Activated CD8-positive, alpha-beta memory T cell treated with anti-CD3 and anti-CD28 coated beads for 24 hours (primary cell): ENCODE measurements at regions not wholly inside any gene's neighbourhood (a gene's known extent, or its start where the extent isn't known, plus 50 kb on each side); places are given as distances from the start of the nearest gene placed in this dataset.
"Not testable (repeated sequence)": the region's sequence is repeated elsewhere in the genome, so short reads cannot be mapped to it uniquely, and the experiment has no call there.

ENCODE experiments used
- DNase-seq: peaks from one replicate; pipeline ENCODE4 v3.0.0-alpha.2; 2020

- DNase-seq = no peak
Measured at GRCh38 chr4:81375745-81376144, 96.0 kb downstream of the RASGEF1B start.

GRCh38 chr4:81369886-81370285 lies 101.8 kb downstream of the RASGEF1B start:
- DNase-seq = no peak

GRCh38 chr4:81366779-81367178 lies 104.9 kb downstream of the RASGEF1B start:
- DNase-seq = no peak

- no peak for DNase-seq
Measured at GRCh38 chr4:81360737-81361136, 111.0 kb downstream of the RASGEF1B start.

- DNase-seq = no peak
Measured at GRCh38 chr4:81359207-81359606, 112.5 kb downstream of the RASGEF1B start.

- no peak for DNase-seq
Measured at GRCh38 chr4:81358154-81358553, 113.6 kb downstream of the RASGEF1B start.

DNA sequence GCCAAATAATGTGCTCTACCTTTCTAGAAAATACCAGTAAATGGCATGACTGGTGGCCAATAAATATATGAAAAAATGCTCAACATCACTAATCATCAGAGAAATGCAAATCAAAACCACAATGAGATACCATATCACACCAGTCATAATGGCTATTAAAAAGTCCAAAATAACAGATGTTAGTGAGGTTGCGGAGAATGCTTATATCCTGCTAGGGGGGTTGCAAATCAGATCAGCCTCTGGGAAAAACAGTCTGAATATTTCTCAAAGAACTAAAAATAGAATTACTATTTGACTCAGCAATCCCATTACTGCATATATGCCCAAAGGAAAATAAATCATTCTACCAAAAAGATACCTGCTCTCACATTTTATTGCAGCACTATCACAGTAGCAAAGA lies 115.1 kb downstream of the RASGEF1B start:
- DNase-seq = no peak

GRCh38 chr4:81355136-81355535 lies 116.6 kb downstream of the RASGEF1B start:
- DNase-seq = no peak

DNA sequence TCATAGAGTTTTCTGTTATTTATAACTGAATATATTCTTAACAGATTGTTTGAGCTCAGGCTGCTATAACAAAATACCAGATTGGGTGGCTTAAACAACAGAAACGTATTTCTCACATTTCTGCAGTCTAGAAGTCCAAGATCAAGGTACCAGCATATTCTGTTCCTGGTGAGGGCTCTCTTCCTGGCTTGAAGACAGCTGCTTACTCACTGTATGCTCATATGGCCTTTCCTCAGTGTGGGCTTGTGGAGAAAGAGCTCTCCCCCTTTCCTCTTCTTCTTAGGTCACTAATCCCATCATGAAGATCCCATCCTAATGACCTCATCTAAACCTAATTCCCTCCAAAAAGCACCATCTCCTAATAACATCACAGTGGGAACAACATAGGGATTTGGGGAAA lies 117.8 kb downstream of the RASGEF1B start:
- DNase-seq = no peak

DNA sequence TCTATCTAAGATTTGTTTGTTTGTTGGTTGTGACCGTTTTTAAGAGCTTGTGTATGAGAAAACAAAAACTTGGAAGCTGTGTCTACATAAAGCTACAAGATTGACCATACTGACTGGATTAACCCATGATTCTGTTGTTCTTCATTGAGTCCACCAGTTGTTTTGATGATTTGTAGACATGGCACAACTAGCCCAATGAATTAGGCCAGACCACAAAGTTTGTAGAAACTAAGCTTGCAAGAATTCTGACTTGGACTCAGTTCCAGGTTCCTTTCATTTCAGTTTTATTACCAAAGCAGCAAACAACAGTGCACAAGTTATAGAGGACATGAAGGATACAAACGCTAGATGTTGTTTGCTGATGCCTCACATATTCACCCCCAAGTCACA lies 119.3 kb downstream of the RASGEF1B start:
- DNase-seq = no peak

DNA sequence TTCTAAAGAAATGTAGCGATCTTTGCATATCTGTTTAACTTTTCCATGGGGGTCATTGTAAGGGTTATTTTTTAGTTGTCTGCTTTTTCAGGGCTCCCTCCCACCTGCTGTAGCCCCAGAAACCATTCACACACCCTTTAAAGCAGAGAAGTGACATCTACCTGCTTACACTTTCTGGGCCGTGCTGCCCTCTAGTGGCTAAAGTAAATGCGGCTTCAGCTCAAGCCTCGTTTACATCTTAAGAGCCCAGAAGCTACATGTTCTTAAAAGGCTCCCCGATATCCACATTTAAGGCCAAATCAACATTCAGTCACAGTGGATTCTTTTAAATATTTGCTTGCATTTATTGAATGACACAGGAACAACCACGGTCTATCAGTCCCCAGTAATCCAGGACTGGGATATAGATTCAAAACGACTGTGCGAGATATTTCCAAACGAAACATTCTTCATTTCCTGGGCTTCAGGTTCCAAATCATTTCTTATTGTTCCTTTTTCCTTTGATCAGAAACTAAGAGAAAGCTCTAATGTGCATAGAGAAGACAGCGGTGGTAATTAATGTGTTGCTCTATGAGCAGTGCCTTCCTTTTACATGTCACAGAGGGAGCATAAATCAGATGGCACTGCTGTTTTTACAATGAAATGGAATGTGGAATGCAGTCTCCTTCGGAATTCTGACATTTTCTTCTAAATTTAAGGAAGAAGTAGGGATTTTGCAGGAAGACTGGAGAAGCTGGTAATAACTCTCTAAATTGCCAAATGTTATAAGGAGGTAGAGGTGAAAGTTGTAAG lies 119.9 kb downstream of the RASGEF1B start:
- DNase-seq = peak; percentile 82

- no peak for DNase-seq
Measured at GRCh38 chr4:81350040-81350439, 121.7 kb downstream of the RASGEF1B start.

DNA sequence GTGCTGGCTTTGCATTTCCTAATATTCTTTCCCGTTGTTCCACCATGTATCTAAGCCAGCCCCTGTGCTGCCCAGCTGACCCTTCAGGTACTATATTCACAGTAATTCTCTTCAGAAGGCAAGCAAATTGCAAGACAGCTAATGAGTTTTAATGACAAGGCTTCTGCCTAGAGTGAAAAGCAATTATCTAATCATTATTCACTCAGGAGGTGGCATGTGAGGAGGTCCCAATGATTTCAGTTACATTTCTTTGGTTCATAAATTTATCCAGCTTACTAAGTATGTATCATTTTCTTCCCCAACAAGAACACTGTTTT lies 123.0 kb downstream of the RASGEF1B start:
- DNase-seq = no peak

DNA sequence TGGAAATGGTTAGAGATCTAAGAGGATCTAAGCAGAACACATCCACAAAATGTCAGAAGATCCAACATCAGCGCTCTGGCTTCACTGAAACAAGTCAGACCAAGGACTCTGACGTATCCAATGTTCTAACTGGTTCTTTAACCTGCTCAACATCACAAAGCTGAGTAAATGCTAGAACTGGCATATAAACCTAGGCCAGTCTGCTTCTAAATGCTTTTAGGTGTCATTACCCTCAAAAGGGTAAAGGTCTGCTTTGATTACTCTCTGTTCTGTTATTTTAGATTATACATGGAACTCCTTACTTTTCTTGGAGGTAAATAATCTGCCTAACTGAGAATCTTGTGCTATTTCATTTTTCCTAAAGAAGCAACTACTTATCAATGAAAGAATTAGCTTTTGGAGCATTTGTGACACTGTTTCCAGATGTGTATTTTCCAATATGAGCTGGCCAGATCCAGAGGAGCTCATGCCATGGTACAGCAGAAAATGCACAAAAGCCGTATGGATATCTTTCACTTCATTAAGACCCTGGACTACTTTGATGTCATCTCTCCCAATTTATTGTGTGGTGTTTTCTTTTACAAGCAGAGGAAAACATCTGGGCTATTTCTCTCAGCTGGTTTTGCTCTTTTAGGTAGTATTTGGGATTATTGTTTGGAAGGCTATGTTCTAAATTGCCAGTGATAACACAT lies 123.5 kb downstream of the RASGEF1B start:
- DNase-seq = no peak

DNA sequence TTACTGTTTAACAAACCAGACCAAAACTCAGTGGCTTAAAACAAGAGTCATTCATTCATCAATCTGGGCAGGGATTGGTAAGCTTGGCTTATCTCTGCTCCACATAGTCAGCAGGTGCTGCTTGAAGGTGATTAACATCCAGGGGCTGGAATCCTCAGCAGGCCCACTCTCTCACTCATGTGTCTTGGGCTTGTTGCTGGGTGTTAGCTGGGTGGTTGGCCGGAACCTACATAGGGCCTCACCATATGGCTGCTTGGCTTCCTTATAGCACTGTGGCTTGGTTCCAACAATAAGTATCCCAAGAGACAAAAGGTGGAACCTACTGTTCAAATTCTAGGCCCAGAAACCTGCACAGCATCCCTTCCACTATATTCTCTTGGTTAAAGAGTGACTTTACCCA lies 125.0 kb downstream of the RASGEF1B start:
- DNase-seq = no peak

- no peak for DNase-seq
Measured at GRCh38 chr4:81343536-81343935, 128.2 kb downstream of the RASGEF1B start.

GRCh38 chr4:81343046-81343445 lies 128.0 kb upstream of the PRKG2 start:
- no peak for DNase-seq

- DNase-seq = no peak
Measured at GRCh38 chr4:81337211-81337610, 122.2 kb upstream of the PRKG2 start.

- DNase-seq = no peak
Measured at GRCh38 chr4:81335122-81335912, 120.3 kb upstream of the PRKG2 start.

DNA sequence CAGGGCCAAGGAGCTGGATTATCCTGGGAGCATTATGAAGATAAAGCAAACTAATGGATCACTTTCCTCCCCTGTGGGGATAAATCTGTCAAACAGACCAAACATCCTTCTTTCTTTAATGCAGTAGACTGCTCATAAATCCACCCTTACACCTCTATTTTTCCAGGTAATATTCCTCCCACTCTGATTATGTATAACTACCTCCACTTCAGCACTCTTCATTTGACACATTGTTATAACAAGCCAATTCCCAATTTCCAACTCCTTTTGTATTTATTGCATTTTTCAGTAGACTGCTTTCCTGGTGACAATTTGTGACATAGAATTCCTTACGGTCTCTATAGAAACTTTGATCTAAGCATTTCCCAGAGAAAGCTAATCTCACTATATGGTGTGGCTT lies 115.0 kb upstream of the PRKG2 start:
- DNase-seq = no peak

- no peak for DNase-seq
Measured at GRCh38 chr4:81326581-81326980, 111.6 kb upstream of the PRKG2 start.

DNA sequence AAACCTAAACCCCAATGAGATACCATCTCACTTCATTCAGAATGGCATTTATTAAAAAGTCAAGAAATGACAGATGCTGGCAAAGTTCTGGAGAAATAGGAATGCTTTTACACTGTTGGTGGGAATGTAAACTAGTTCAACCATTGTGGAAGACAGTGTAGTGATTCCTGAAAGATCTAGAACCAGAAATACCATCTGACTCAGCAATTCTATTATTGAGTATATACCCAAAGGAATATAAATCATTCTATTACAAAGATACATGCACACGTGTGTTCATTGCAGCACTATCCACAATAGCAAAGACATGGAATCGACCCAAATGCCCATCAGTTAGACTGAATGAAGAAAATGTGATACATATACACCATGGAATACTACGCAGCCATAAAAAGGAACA lies 109.6 kb upstream of the PRKG2 start:
- not testable (repeated sequence) for DNase-seq

DNA sequence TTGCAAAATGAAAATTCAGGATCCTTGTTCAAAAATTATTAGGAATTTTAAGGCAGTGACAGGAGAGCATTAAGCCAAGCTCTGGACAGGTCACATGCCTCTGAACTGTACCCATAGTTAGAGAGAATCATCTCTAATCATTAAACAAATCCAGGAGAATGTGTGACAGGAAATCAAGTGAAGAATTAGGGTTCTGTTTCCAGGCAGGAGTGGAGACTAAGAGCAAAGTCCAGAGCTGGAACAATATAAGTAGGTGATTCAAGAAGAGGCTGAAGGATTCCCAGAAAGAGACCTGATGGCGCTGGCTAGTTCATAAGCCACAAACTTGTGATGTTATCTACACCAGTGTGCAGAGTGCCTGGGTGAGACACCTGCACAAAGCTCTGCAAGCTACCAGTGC lies 104.6 kb upstream of the PRKG2 start:
- DNase-seq = no peak

DNA sequence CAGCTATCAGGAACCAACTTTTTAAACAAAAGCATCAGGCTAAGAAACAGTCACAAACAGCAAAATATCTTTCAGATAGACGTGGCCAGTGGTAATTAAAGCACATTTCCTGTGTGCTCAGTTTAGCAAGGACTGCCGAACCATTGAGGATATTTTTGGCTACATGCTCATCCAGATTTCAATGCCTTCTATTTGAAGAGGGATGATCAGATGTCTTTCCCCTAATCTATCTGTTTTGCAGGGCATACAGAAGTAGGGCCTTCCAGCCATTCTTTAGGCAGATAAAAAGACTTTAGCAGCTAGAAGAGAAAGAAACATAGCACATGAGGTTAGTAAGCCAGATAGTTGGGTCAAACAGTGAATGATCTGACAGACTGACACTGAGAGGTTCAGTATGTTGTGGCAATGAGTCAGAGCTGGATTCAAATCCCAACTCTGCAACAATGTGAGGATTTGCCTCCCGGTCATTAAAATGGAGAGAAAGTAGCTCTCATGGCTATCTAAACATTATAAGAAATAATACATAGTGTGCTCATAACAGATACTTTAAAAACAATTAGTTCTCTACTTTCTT lies 100.0 kb upstream of the PRKG2 start:
- DNase-seq = no peak
